Testis (tissue), 2 donors: ENCODE measurements at regions not wholly inside any gene's neighbourhood (a gene's known extent, or its start where the extent isn't known, plus 50 kb on each side); places are given as distances from the start of the nearest gene placed in this dataset.

Experiments
- CTCF ChIP-seq, 3 experiments: fragments of 450-650 bp in 2 of 3; fragments of 200-600 bp in 1 of 3; sonication (generic) in 1 of 3; IDR thresholded peaks; one replicate each; pipeline ENCODE4 v1.5.1; 2016 to 2019; ENCODE audit warnings: antibody characterized with exemption in 3 of 3, mild to moderate bottlenecking in 2 of 3, moderate library complexity in 1 of 3
- POLR2A ChIP-seq: fragments of 450-650 bp; IDR thresholded peaks from one replicate; pipeline ENCODE4 v1.6.1; 2017; ENCODE audit warnings: antibody characterized with exemption, mild to moderate bottlenecking, moderate library complexity

- TF ChIP-seq CTCF (IDR thresholded peaks at IDR 0.05) = no peak
- no peak for TF ChIP-seq POLR2A
Observed at GRCh38 chr6:164520916-164521315, 788.5 kb downstream of the C6orf118 start.
